Mesenchymal stem cell (in vitro differentiated cells and primary cell): ENCODE measurements at regions not wholly inside any gene's neighbourhood (a gene's known extent, or its start where the extent isn't known, plus 50 kb on each side); places are given as distances from the start of the nearest gene placed in this dataset.
A peak's percentile ranks its signal among the peaks of the same experiment; 100 is the strongest.

Source experiments
- DNase-seq: peaks from one replicate; pipeline ENCODE4 v3.0.0-alpha.2; 2013
- H2AFZ ChIP-seq: one replicate; pipeline ENCODE4 v1.6.1; 2013; ENCODE audit warnings: low read depth, mild to moderate bottlenecking, control low read depth, inconsistent platforms, low read length, moderate library complexity
- H2AK5ac ChIP-seq: 2 replicates; pipeline ENCODE4 v1.6.1; 2013; ENCODE audit warnings: low read length, moderate library complexity, mild to moderate bottlenecking, inconsistent platforms; ENCODE audit not compliant: severe bottlenecking
- H2BK120ac ChIP-seq: one replicate; pipeline ENCODE4 v1.6.1; 2013; ENCODE audit warnings: low read depth, mild to moderate bottlenecking, inconsistent platforms, low read length, moderate library complexity
- H2BK12ac ChIP-seq, 2 experiments: one replicate each; pipeline ENCODE4 v1.6.1; 2013; ENCODE audit warnings: inconsistent platforms in 2 of 2, low read length in 2 of 2, mild to moderate bottlenecking in 2 of 2, moderate library complexity in 2 of 2, control low read depth in 1 of 2
- H2BK15ac ChIP-seq: one replicate; pipeline ENCODE4 v1.6.1; 2013; ENCODE audit warnings: mild to moderate bottlenecking, low read depth, inconsistent platforms; ENCODE audit not compliant: poor library complexity, severe bottlenecking
- H2BK5ac ChIP-seq: 2 replicates; pipeline ENCODE4 v1.6.1; 2013; ENCODE audit warnings: low read depth, mild to moderate bottlenecking, low read length, control low read depth, inconsistent platforms; ENCODE audit not compliant: poor library complexity, severe bottlenecking
- H3K14ac ChIP-seq, 2 experiments: one replicate each; pipeline ENCODE4 v1.6.1; 2013; ENCODE audit warnings: inconsistent platforms in 2 of 2, low read length in 2 of 2, control low read depth in 1 of 2, mild to moderate bottlenecking in 1 of 2, moderate library complexity in 1 of 2
- H3K18ac ChIP-seq, 2 experiments: one replicate each; pipeline ENCODE4 v1.6.1; 2013; ENCODE audit warnings: inconsistent platforms in 2 of 2, low read length in 2 of 2, control low read depth in 1 of 2, low read depth in 1 of 2, mild to moderate bottlenecking in 1 of 2
- H3K23ac ChIP-seq, 2 experiments: one replicate each; pipeline ENCODE4 v1.6.1; 2013; ENCODE audit warnings: inconsistent platforms in 2 of 2, low read length in 2 of 2, mild to moderate bottlenecking in 2 of 2, moderate library complexity in 2 of 2, control low read depth in 1 of 2
- H3K27ac ChIP-seq: 2 replicates; pipeline ENCODE4 v1.5.1; 2013; ENCODE audit warnings: mild to moderate bottlenecking, moderate library complexity, low read length, control low read depth, inconsistent platforms; ENCODE audit not compliant: poor library complexity, severe bottlenecking
- H3K27me3 ChIP-seq, 2 experiments: 2 replicates each; pipeline versions ENCODE4 v1.6.1 to v1.7.0; 2013; ENCODE audit warnings: low read length in 2 of 2, mild to moderate bottlenecking in 2 of 2, moderate library complexity in 2 of 2, control low read depth in 1 of 2, inconsistent platforms in 1 of 2; ENCODE audit not compliant: control insufficient read depth in 1 of 2, insufficient read depth in 1 of 2
- H3K36me3 ChIP-seq, 2 experiments: 2 replicates each; pipeline versions ENCODE4 v1.6.1 to v1.7.0; 2013; ENCODE audit warnings: low read length in 2 of 2, control low read depth in 1 of 2, inconsistent platforms in 1 of 2, low read depth in 1 of 2, mild to moderate bottlenecking in 1 of 2; ENCODE audit not compliant: insufficient read depth in 2 of 2, control insufficient read depth in 1 of 2
- H3K4ac ChIP-seq, 2 experiments: one replicate each; pipeline ENCODE4 v1.6.1; 2013; ENCODE audit warnings: inconsistent platforms in 2 of 2, low read length in 2 of 2, mild to moderate bottlenecking in 2 of 2, moderate library complexity in 2 of 2, control low read depth in 1 of 2, low read depth in 1 of 2
- H3K4me1 ChIP-seq: 2 replicates; pipeline ENCODE4 v1.6.1; 2013; ENCODE audit warnings: low read depth, low read length, control low read depth; ENCODE audit not compliant: control insufficient read depth, insufficient read depth
- H3K4me2 ChIP-seq: 2 replicates; pipeline ENCODE4 v1.6.1; 2013; ENCODE audit warnings: low read length, mild to moderate bottlenecking, inconsistent platforms; ENCODE audit not compliant: poor library complexity, severe bottlenecking
- H3K4me3 ChIP-seq, 2 experiments: 2 replicates each; pipeline versions ENCODE4 v1.5.1 to v1.7.0; 2013; ENCODE audit warnings: low read length in 2 of 2, mild to moderate bottlenecking in 2 of 2, control low read depth in 1 of 2, low read depth in 1 of 2; ENCODE audit not compliant: insufficient read depth in 1 of 2
- H3K79me1 ChIP-seq: replicated peaks from 2 replicates; pipeline ENCODE4 v1.6.1; 2013; ENCODE audit warnings: mild to moderate bottlenecking, control low read depth, low read length, inconsistent platforms; ENCODE audit not compliant: poor library complexity, severe bottlenecking
- H3K9ac ChIP-seq: 2 replicates; pipeline ENCODE4 v1.7.0; 2013; ENCODE audit warnings: mild to moderate bottlenecking, low read length, moderate library complexity
- H3K9me3 ChIP-seq: 2 replicates; pipeline ENCODE4 v1.7.0; 2013; ENCODE audit warnings: mild to moderate bottlenecking, low read length; ENCODE audit not compliant: control insufficient read depth
- H4K8ac ChIP-seq: one replicate; pipeline ENCODE4 v1.6.1; 2013; ENCODE audit warnings: inconsistent platforms, mild to moderate bottlenecking, low read length, moderate library complexity
- H4K91ac ChIP-seq: one replicate; pipeline ENCODE4 v1.6.1; 2013; ENCODE audit warnings: mild to moderate bottlenecking, low read length, inconsistent platforms
- WGBS: methylation state at CpG from one replicate; pipeline ENCODE4 v1.1.7; 2013; ENCODE audit warnings: mixed read lengths; 5-methylcytosine and 5-hydroxymethylcytosine counted together

GRCh38 chr11:134762248-134763029, 350.4 kb upstream of the B3GAT1 start:
- no peak overlapping the region for H2AFZ ChIP-seq
- no peak overlapping the region for H2BK15ac ChIP-seq
- H3K36me3 ChIP-seq = no peaks in the 10 kb centered on the region
- H3K4ac ChIP-seq = no peak overlapping the region
- H3K9me3 ChIP-seq = no peaks in the 10 kb centered on the region
- peak overlapping the region in 1 of 2 experiments; percentile 33 for H3K4me3 ChIP-seq
- WGBS = 92% methylated on average over 59 of the region's 59 CpGs
- H3K27me3 ChIP-seq = no peaks in the 10 kb centered on the region
- no peak overlapping the region for H3K9ac ChIP-seq
- no peak overlapping the region for H3K4me2 ChIP-seq
- no peaks in the 10 kb centered on the region for H3K79me1 ChIP-seq
- no peak overlapping the region for H3K23ac ChIP-seq
- no peaks in the 10 kb centered on the region for H3K4me1 ChIP-seq
- no peak overlapping the region for H3K27ac ChIP-seq
- no peak overlapping the region for H2BK120ac ChIP-seq
- DNase-seq = no peak
- H2BK12ac ChIP-seq = no peak overlapping the region
- H3K18ac ChIP-seq = no peak overlapping the region
- H2AK5ac ChIP-seq = no peak overlapping the region
- no peak overlapping the region for H4K8ac ChIP-seq
- no peak overlapping the region for H3K14ac ChIP-seq
- H2BK5ac ChIP-seq = no peak overlapping the region
- no peak overlapping the region for H4K91ac ChIP-seq

- no peak overlapping the region for H4K8ac ChIP-seq
- H3K18ac ChIP-seq = no peak overlapping the region
- H3K36me3 ChIP-seq = no peaks in the 10 kb centered on the region
- no peak overlapping the region for H2BK15ac ChIP-seq
- H4K91ac ChIP-seq = no peak overlapping the region
- H3K14ac ChIP-seq = no peak overlapping the region
- no peaks in the 10 kb centered on the region for H3K4me1 ChIP-seq
- H2AFZ ChIP-seq = no peak overlapping the region
- no peak overlapping the region for H3K4me2 ChIP-seq
- H3K27ac ChIP-seq = no peak overlapping the region
- WGBS = 87% methylated on average over 20 of the region's 20 CpGs
- no peaks in the 10 kb centered on the region for H3K27me3 ChIP-seq
- H2AK5ac ChIP-seq = no peak overlapping the region
- H3K4me3 ChIP-seq = peak overlapping the region in 1 of 2 experiments; percentile 29
- no peak overlapping the region for H2BK120ac ChIP-seq
- H3K9me3 ChIP-seq = no peaks in the 10 kb centered on the region
- no peak overlapping the region for H2BK12ac ChIP-seq
- no peak overlapping the region for H3K4ac ChIP-seq
- H3K79me1 ChIP-seq = no peaks in the 10 kb centered on the region
- no peak overlapping the region for H2BK5ac ChIP-seq
- no peak overlapping the region for H3K23ac ChIP-seq
- no peak overlapping the region for H3K9ac ChIP-seq
- no peak for DNase-seq
Measured at GRCh38 chr11:134761926-134762247, 349.8 kb upstream of the B3GAT1 start.

- Histone ChIP-seq H3K9me3 (no peaks in the 10 kb centered on the region), H2AK5ac (no peak overlapping the region), H3K4me3 (no peak overlapping the region), H2AFZ (no peak overlapping the region), H2BK12ac (no peak overlapping the region), H3K4ac (no peak overlapping the region), H2BK120ac (no peak overlapping the region), H3K9ac (no peak overlapping the region), H4K8ac (no peak overlapping the region), H3K14ac (no peak overlapping the region), H3K27ac (no peak overlapping the region), H3K36me3 (no peaks in the 10 kb centered on the region), H3K79me1 (no peaks in the 10 kb centered on the region), H3K4me2 (no peak overlapping the region), H2BK5ac (no peak overlapping the region), H3K27me3 (no peaks in the 10 kb centered on the region), H3K18ac (no peak overlapping the region), H4K91ac (no peak overlapping the region), H3K23ac (no peak overlapping the region), H2BK15ac (no peak overlapping the region), H3K4me1 (no peaks in the 10 kb centered on the region)
- 86% methylated on average over 12 of the region's 12 CpGs for WGBS
- no peak for DNase-seq
Measured at GRCh38 chr11:134761386-134761785, 349.3 kb upstream of the B3GAT1 start.

- Histone ChIP-seq H3K9me3 (no peaks in the 10 kb centered on the region), H3K79me1 (no peaks in the 10 kb centered on the region)
- DNase-seq = no peak
Measured at GRCh38 chr11:134760957-134761356, 348.9 kb upstream of the B3GAT1 start.

More at GRCh38 chr11:134760957-134761356, 348.9 kb upstream of the B3GAT1 start:
- no peak overlapping the region for H2BK15ac ChIP-seq
- H3K18ac ChIP-seq = no peak overlapping the region
- H3K14ac ChIP-seq = no peak overlapping the region
- no peaks in the 10 kb centered on the region for H3K4me1 ChIP-seq
- H2BK120ac ChIP-seq = no peak overlapping the region
- H4K8ac ChIP-seq = no peak overlapping the region
- no peak overlapping the region for H2BK5ac ChIP-seq
- no peaks in the 10 kb centered on the region for H3K27me3 ChIP-seq
- H3K4ac ChIP-seq = no peak overlapping the region
- H3K4me2 ChIP-seq = no peak overlapping the region
- H2AFZ ChIP-seq = no peak overlapping the region
- H3K36me3 ChIP-seq = no peaks in the 10 kb centered on the region
- WGBS = 53% methylated on average over 3 of the region's 3 CpGs
- H4K91ac ChIP-seq = no peak overlapping the region
- no peak overlapping the region for H3K9ac ChIP-seq
- H2BK12ac ChIP-seq = no peak overlapping the region
- no peak overlapping the region for H2AK5ac ChIP-seq
- no peak overlapping the region for H3K27ac ChIP-seq
- no peak overlapping the region for H3K4me3 ChIP-seq
- H3K23ac ChIP-seq = no peak overlapping the region
